Stomach (tissue), 4 donors: ENCODE measurements at regions not wholly inside any gene's neighbourhood (a gene's known extent, or its start where the extent isn't known, plus 50 kb on each side); places are given as distances from the start of the nearest gene placed in this dataset.

Source experiments
- CTCF ChIP-seq, 7 experiments: fragments of 450-650 bp in 4 of 7; fragments of 200-600 bp in 3 of 7; sonication (generic) in 3 of 7; IDR thresholded peaks; one replicate each; pipeline ENCODE4 v1.5.1; 2016 to 2019; ENCODE audit warnings: antibody characterized with exemption in 7 of 7, control low read depth in 2 of 7, mild to moderate bottlenecking in 1 of 7
- POLR2A ChIP-seq, 4 donors: fragments of 450-650 bp; IDR thresholded peaks; one replicate each; pipeline ENCODE4 v1.6.1; 2016; ENCODE audit warnings: antibody characterized with exemption in 4 of 4, control low read depth in 2 of 4, mild to moderate bottlenecking in 1 of 4, moderate library complexity in 1 of 4
- POLR2AphosphoS5 ChIP-seq, 3 donors: sonication (generic); formaldehyde crosslinking; IDR thresholded peaks; one replicate each; pipeline ENCODE4 v1.6.1; 2016; ENCODE audit warnings: antibody characterized with exemption in 3 of 3

- TF ChIP-seq POLR2AphosphoS5 (IDR thresholded peaks at IDR 0.05) (no peak), CTCF (IDR thresholded peaks at IDR 0.05) (no peak), POLR2A (IDR thresholded peaks at IDR 0.05) (no peak)
Measured at GRCh38 chr14:26255213-26255612, 342.6 kb downstream of the NOVA1 start.
